Stimulated activated memory B cell treated with anti-CD40 and anti-IgM and Interleukin-4, amounts not matched to agents 10 μg/mL and 1 μg/mL and 100 μg/mL, for 72 hours (primary cell): ENCODE measurements at regions not wholly inside any gene's neighbourhood (a gene's known extent, or its start where the extent isn't known, plus 50 kb on each side); places are given as distances from the start of the nearest gene placed in this dataset.
A peak's percentile ranks its signal among the peaks of the same experiment; 100 is the strongest.

ENCODE experiments used
- ATAC-seq: fragments of 150-1000 bp; cut with Tn5 transposase; 2 replicates; pipeline ENCODE4 v1.10.0; 2021
- H3K27ac Mint-ChIP-seq: one replicate; pipeline ENCODE4 v1.8.0; 2022; ENCODE audit warnings: mild to moderate bottlenecking, mixed read lengths
- H3K27me3 Mint-ChIP-seq: one replicate; pipeline ENCODE4 v1.8.0; 2022; ENCODE audit warnings: mixed read lengths
- H3K36me3 Mint-ChIP-seq: one replicate; pipeline ENCODE4 v1.8.0; 2022; ENCODE audit warnings: mixed read lengths
- H3K4me1 Mint-ChIP-seq: one replicate; pipeline ENCODE4 v1.8.0; 2022; ENCODE audit warnings: mixed read lengths
- H3K4me3 Mint-ChIP-seq: one replicate; pipeline ENCODE4 v1.8.0; 2022; ENCODE audit warnings: mild to moderate bottlenecking, moderate library complexity, mixed read lengths
- H3K9me3 Mint-ChIP-seq: one replicate; pipeline ENCODE4 v1.8.0; 2022; ENCODE audit warnings: mixed read lengths

GRCh38 chr1:234870020-234870981 lies 258.3 kb downstream of the TOMM20 start:
- peaks cover 13% of the 10 kb centered on the region for H3K4me1 Mint-ChIP-seq
- no peaks in the 10 kb centered on the region for H3K9me3 Mint-ChIP-seq
- no peaks in the 10 kb centered on the region for H3K27me3 Mint-ChIP-seq
- H3K27ac Mint-ChIP-seq = peak overlapping the region; percentile 16
- no peak for ATAC-seq
- no peaks in the 10 kb centered on the region for H3K36me3 Mint-ChIP-seq
- H3K4me3 Mint-ChIP-seq = no peak overlapping the region

DNA sequence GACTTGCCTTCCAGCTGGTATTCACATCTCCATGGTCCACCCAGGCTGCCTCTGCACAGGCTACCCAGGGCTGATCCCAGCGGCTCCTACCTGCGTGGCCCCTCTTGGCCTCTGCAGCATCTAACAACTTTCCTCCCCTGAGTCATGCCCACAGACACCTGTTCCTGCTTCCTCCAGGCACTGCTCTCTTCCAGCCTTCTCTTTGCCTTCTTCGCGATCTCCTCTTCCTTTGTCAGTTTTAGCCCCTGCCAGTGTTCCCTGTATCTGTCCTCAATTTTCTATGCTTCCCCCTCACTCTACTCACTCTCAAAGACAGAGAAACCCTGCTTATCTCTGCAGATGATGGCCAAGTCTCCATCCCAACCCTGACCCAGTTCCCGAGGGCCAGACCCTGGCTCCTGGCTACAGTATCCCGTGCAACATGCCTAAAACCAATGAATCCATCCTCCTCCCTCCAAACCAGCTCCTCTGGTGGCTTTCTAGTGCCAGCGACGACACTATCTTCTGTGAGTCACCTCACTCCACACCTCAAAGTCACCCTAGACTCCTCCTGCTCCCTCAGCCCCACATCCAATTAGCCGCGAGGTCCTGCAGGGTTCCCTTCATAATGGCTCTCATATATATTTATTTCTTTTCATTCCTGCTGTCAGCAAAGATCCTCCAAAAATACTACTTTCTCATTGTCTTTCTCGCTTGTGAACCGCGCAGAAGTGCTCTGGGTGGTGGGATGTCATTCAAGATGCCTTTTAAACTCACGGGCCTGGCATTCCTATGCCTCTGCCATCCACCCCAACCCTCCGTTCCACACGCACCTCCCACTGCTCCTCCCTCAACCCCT lies 259.2 kb downstream of the TOMM20 start:
- Mint-ChIP-seq H3K4me3 (no peak overlapping the region), H3K36me3 (no peaks in the 10 kb centered on the region), H3K27ac (peak overlapping the region; percentile 16), H3K9me3 (no peaks in the 10 kb centered on the region), H3K4me1 (peaks cover 10% of the 10 kb centered on the region), H3K27me3 (no peaks in the 10 kb centered on the region)
- ATAC-seq = no peak

DNA sequence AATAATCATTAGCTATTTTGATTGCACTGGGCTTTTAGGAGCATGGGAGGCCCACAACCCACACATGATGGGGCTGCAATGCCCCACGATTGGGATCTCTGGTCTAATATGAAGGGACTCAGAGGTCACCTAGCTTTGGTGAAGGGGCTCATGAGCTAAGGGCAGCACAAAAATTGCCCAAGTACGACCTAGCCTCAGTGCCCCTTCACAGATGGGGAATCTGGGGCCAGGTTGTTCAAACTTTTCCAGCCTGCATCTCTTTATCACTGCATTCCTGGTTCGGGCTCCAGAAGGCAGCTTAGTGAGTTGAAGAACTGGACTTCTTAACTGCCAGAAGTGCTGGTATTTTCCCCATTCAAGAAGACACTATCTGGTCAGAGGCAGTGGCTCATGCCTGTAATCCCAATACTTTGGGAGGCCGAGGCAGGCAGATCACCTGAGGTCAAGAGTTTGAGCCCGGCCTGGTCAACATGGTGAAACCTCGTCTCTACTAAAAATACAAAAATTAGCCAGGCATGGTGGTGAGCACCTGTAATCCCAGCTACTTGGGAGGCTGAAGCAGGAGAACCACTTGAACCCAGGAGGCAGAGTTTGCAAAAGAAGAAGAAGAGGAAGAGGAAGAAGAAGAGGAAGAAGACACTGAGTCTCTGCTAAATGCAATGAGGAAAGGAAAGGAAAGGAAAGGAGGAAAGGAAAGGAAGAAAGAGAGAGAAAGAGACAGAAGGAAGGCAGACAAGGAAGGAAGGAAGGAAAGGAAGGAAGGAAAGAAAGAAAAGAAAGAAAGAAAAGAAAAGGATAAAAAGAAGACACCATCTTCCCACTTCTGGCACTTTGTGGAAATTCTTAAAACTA lies 258.5 kb upstream of the IRF2BP2 start:
- no peak for ATAC-seq
- Mint-ChIP-seq H3K4me1 (peaks cover 14% of the 10 kb centered on the region), H3K4me3 (no peak overlapping the region), H3K9me3 (no peaks in the 10 kb centered on the region), H3K27ac (peak overlapping the region; percentile 16), H3K36me3 (no peaks in the 10 kb centered on the region), H3K27me3 (no peaks in the 10 kb centered on the region)

GRCh38 chr1:234866007-234866866 lies 256.3 kb upstream of the IRF2BP2 start:
- peaks cover 1% of the 10 kb centered on the region for H3K9me3 Mint-ChIP-seq
- no peaks in the 10 kb centered on the region for H3K36me3 Mint-ChIP-seq
- ATAC-seq = peak; percentile 52
- no peak overlapping the region for H3K4me3 Mint-ChIP-seq
- H3K27me3 Mint-ChIP-seq = no peaks in the 10 kb centered on the region
- H3K4me1 Mint-ChIP-seq = peaks cover 22% of the 10 kb centered on the region
- H3K27ac Mint-ChIP-seq = peak overlapping the region; percentile 38

- no peaks in the 10 kb centered on the region for H3K36me3 Mint-ChIP-seq
- H3K4me3 Mint-ChIP-seq = no peak overlapping the region
- peaks cover 4% of the 10 kb centered on the region for H3K9me3 Mint-ChIP-seq
- no peak for ATAC-seq
- H3K27ac Mint-ChIP-seq = peak overlapping the region; percentile 43
- H3K27me3 Mint-ChIP-seq = no peaks in the 10 kb centered on the region
- peaks cover 22% of the 10 kb centered on the region for H3K4me1 Mint-ChIP-seq
Measured at GRCh38 chr1:234865171-234866006, 255.4 kb upstream of the IRF2BP2 start.

DNA sequence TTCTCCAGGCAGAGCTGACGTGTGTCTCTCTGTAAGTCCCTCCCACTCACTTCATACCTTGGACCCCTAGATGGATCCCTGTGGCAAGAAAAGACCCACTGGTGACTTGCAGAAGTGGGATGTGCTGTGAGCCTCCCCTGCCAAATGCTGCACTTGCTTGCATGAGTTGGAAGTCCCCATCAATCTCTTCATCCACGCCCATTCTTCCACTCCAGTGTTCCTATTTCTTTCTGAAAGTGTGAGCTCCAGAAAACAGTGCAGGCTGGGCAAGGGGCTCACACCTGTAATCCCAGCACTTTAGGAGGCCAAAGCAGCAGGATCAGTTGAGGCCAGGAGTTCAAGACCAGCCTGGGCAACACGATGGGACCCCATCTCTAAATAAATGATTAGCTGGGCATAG lies 254.1 kb upstream of the IRF2BP2 start:
- Mint-ChIP-seq H3K27ac (peak overlapping the region; percentile 43), H3K27me3 (no peaks in the 10 kb centered on the region), H3K4me1 (peaks cover 22% of the 10 kb centered on the region), H3K9me3 (peaks cover 4% of the 10 kb centered on the region), H3K4me3 (no peak overlapping the region), H3K36me3 (no peaks in the 10 kb centered on the region)
- ATAC-seq = no peak

GRCh38 chr1:234863551-234863971 lies 253.6 kb upstream of the IRF2BP2 start:
- Mint-ChIP-seq H3K4me1 (peaks cover 22% of the 10 kb centered on the region), H3K4me3 (no peak overlapping the region), H3K27ac (peak overlapping the region; percentile 51), H3K27me3 (no peaks in the 10 kb centered on the region), H3K36me3 (no peaks in the 10 kb centered on the region), H3K9me3 (peaks cover 4% of the 10 kb centered on the region)
- ATAC-seq = no peak

DNA sequence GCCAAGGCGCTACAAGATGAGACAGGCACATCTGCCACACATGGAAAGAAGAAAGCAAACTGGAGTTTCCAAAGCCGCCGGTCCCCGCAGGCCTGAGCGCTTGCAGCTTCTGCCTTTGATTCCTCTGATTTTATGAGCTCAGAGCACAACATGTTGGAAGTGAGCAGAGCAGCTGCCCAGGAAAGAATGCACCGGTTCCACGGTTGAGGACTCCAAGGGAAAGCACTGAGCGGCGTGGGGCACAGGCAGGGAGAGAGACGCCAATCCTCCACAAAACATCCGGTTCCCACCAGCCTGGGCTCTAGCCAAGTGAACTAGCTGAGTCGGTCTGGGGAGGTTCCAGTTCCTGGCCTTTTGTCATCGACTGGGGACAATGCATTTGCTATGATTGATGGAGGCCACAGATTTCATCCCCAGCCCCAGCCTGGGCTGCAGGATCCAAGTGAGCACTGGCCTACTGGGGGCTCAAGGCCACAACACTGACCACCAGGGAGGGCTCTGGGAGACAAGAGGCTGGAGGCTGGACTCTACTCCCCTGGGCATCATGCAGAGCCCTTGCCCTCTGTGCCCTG lies 253.1 kb upstream of the IRF2BP2 start:
- H3K4me1 Mint-ChIP-seq = peaks cover 22% of the 10 kb centered on the region
- no peak overlapping the region for H3K4me3 Mint-ChIP-seq
- H3K27me3 Mint-ChIP-seq = no peaks in the 10 kb centered on the region
- peaks cover 4% of the 10 kb centered on the region for H3K9me3 Mint-ChIP-seq
- H3K36me3 Mint-ChIP-seq = no peaks in the 10 kb centered on the region
- H3K27ac Mint-ChIP-seq = peak overlapping the region; percentile 51
- ATAC-seq = no peak

DNA sequence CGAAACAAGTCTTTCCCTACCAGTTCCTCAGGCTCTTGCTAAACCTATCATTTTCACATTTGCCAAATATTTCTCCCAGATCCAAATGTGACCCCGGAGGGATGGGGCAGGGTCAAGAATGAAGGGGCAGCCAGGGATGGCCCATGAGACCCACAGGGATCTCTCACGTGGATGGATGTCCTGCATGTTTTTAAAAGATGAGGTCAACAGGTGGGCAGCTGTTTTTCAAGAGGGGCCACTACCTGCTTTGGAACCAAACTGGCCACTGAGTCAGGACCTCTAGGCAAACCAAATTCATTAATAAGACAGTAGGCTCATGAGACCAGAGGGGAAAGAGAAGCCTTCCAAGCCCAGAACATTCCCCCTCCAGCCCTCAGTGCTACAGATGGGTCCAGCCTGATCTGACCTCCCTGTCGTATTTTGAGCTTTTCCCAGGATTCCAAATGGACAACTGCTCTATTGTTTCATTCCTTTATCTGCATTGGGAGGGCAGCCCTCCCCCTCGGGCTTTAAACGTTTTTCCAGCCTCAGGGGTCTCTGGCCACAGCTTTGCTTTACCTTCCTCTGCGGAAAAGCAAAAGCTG lies 252.5 kb upstream of the IRF2BP2 start:
- Mint-ChIP-seq H3K4me1 (peaks cover 22% of the 10 kb centered on the region), H3K27me3 (no peaks in the 10 kb centered on the region), H3K4me3 (no peak overlapping the region), H3K27ac (peak overlapping the region; percentile 51), H3K9me3 (peaks cover 4% of the 10 kb centered on the region), H3K36me3 (no peaks in the 10 kb centered on the region)
- no peak for ATAC-seq

GRCh38 chr1:234861761-234862160 lies 251.8 kb upstream of the IRF2BP2 start:
- Mint-ChIP-seq H3K4me1 (peaks cover 22% of the 10 kb centered on the region), H3K27ac (no peak overlapping the region), H3K4me3 (no peak overlapping the region), H3K27me3 (no peaks in the 10 kb centered on the region), H3K9me3 (peaks cover 4% of the 10 kb centered on the region), H3K36me3 (no peaks in the 10 kb centered on the region)
- no peak for ATAC-seq

DNA sequence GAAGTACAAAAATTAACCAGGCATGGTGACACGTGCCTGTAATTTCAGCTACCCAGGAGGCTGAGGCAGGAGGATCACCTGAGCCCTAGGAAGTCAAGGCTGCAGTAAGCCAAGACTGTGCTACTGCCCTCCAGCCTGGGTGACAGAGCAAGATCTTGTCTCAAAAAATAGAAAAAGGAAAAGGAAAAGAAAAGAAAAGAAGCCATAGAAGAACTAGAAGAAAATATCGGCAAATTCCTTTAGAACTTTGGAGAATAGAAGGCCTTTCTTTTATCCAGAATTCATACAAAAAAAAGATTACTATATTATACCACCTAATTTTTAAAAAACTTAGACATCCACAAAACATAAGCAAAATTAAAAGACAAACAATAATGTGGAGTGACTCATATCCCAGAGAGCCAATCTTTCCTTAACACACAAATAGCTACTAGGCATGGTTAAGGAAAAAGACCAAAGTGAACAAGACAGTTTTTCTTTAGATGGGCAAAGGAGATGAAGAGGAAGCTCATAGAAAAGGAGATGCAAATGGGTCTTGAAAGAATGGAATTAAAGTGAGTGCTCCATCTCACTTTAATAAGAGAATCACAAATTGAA lies 251.1 kb upstream of the IRF2BP2 start:
- no peak for ATAC-seq
- H3K27ac Mint-ChIP-seq = no peak overlapping the region
- no peak overlapping the region for H3K4me3 Mint-ChIP-seq
- peaks cover 16% of the 10 kb centered on the region for H3K4me1 Mint-ChIP-seq
- peaks cover 4% of the 10 kb centered on the region for H3K9me3 Mint-ChIP-seq
- H3K36me3 Mint-ChIP-seq = no peaks in the 10 kb centered on the region
- H3K27me3 Mint-ChIP-seq = no peaks in the 10 kb centered on the region

GRCh38 chr1:234858722-234859121 lies 248.7 kb upstream of the IRF2BP2 start:
- H3K27me3 Mint-ChIP-seq = no peaks in the 10 kb centered on the region
- ATAC-seq = no peak
- peaks cover 16% of the 10 kb centered on the region for H3K4me1 Mint-ChIP-seq

More at GRCh38 chr1:234858722-234859121, 248.7 kb upstream of the IRF2BP2 start:
- no peak overlapping the region for H3K4me3 Mint-ChIP-seq
- no peaks in the 10 kb centered on the region for H3K36me3 Mint-ChIP-seq
- H3K27ac Mint-ChIP-seq = no peak overlapping the region
- peaks cover 4% of the 10 kb centered on the region for H3K9me3 Mint-ChIP-seq
